GM23248 (cell line): ENCODE measurements at regions not wholly inside any gene's neighbourhood (a gene's known extent, or its start where the extent isn't known, plus 50 kb on each side); places are given as distances from the start of the nearest gene placed in this dataset.

Experiments used
- DNase-seq: peaks from one replicate; pipeline ENCODE4 v3.0.0-alpha.2; 2015
- H2AFZ ChIP-seq: fragments of 200-600 bp; sonication (generic); 2 replicates; pipeline ENCODE4 v1.6.1; 2016; ENCODE audit warnings: antibody characterized with exemption
- H3F3A ChIP-seq: fragments of 200-600 bp; sonication (generic); 2 replicates; pipeline ENCODE4 v1.6.1; 2016; ENCODE audit warnings: mild to moderate bottlenecking, antibody characterized with exemption, mixed run types; ENCODE audit not compliant: insufficient read depth
- H3K27ac ChIP-seq: fragments of 200-600 bp; sonication (generic); 2 replicates; pipeline ENCODE4 v1.5.1; 2016; ENCODE audit warnings: mild to moderate bottlenecking
- H3K27me3 ChIP-seq: fragments of 200-600 bp; sonication (generic); replicated peaks from 2 replicates; pipeline ENCODE4 v1.6.1; 2016; ENCODE audit warnings: mild to moderate bottlenecking; ENCODE audit not compliant: insufficient read depth
- H3K36me3 ChIP-seq: fragments of 200-600 bp; sonication (generic); 2 replicates; pipeline ENCODE4 v1.6.1; 2016; ENCODE audit warnings: low read depth, mild to moderate bottlenecking
- H3K4me1 ChIP-seq: fragments of 200-600 bp; sonication (generic); 2 replicates; pipeline ENCODE4 v1.6.1; 2016; ENCODE audit warnings: mild to moderate bottlenecking; ENCODE audit not compliant: insufficient read depth
- H3K4me2 ChIP-seq: fragments of 200-600 bp; sonication (generic); one replicate; pipeline ENCODE4 v1.6.1; 2016; ENCODE audit warnings: mild to moderate bottlenecking; ENCODE audit not compliant: unreplicated experiment
- H3K4me3 ChIP-seq: fragments of 200-600 bp; sonication (generic); 2 replicates; pipeline ENCODE4 v1.5.1; 2016; ENCODE audit warnings: mild to moderate bottlenecking
- H3K79me2 ChIP-seq: fragments of 200-600 bp; sonication (generic); 2 replicates; pipeline ENCODE4 v1.6.1; 2016; ENCODE audit warnings: mild to moderate bottlenecking; ENCODE audit not compliant: insufficient read depth
- H3K9ac ChIP-seq: fragments of 200-600 bp; sonication (generic); 2 replicates; pipeline ENCODE4 v1.6.1; 2016; ENCODE audit warnings: mild to moderate bottlenecking
- H3K9me2 ChIP-seq: fragments of 200-600 bp; sonication (generic); 2 replicates; pipeline ENCODE4 v1.6.1; 2016; ENCODE audit warnings: mixed run types, mild to moderate bottlenecking, moderate library complexity; ENCODE audit not compliant: insufficient read depth
- H3K9me3 ChIP-seq: fragments of 200-600 bp; sonication (generic); one replicate; pipeline ENCODE4 v1.6.1; 2017; ENCODE audit warnings: low read depth
- H4K20me1 ChIP-seq: fragments of 200-600 bp; sonication (generic); 2 replicates; pipeline ENCODE4 v1.6.0; 2016; ENCODE audit not compliant: insufficient read depth
- EZH2 ChIP-seq: fragments of 200-600 bp; sonication (generic); IDR thresholded peaks from 2 replicates; pipeline ENCODE4 v1.6.1; 2018; ENCODE audit warnings: antibody characterized with exemption, mild to moderate bottlenecking; ENCODE audit not compliant: insufficient read depth, poor library complexity, severe bottlenecking
- EZH2phosphoT487 ChIP-seq: fragments of 200-600 bp; sonication (generic); IDR thresholded peaks from 2 replicates; pipeline ENCODE4 v1.6.1; 2018; ENCODE audit warnings: antibody characterized with exemption, moderate library complexity, mild to moderate bottlenecking, low read depth; ENCODE audit not compliant: insufficient read depth
- WGBS, 2 experiments: methylation state at CpG; one replicate each; pipeline ENCODE4 v1.1.6; 2015 to 2017; ENCODE audit warnings: low lambda C conversion rate in 2 of 2, low coverage in 1 of 2; ENCODE audit errors: missing lambda C conversion rate in 2 of 2; 5-methylcytosine and 5-hydroxymethylcytosine counted together
- in situ Hi-C: fragments of 300-500 bp; cut with MboI; formaldehyde crosslinking; loops from 2 replicates; pipeline ENCODE4 v1.15.0; 2020

DNA sequence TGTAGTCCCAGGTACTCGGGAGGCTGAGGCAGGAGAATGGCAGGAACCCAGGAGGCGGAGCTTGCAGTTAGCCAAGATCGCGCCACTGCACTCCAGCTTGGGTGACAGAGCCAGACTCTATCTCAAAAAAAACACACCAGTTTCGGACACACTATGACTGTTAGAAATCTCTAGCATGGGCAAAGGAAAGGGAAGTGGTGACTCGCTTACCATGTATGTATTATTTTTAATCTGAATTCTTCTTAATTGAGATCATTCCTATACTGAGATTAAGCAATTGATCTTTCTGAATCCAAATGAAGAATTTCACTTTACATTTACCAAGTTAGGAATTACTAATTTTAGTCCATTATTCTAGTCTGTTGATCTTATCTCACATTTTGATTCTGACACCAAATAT, 459.2 kb upstream of the ALCAM start:
- Histone ChIP-seq H3K36me3 (no peaks in the 10 kb centered on the region), H3K27me3 (no peaks in the 10 kb centered on the region), H3K4me1 (peaks cover 28% of the 10 kb centered on the region), H3F3A (peaks cover 27% of the 10 kb centered on the region), H4K20me1 (no peaks in the 10 kb centered on the region), H3K9me3 (peaks cover 4% of the 10 kb centered on the region), H3K4me2 (peak overlapping the region; percentile 2), H3K4me3 (no peak overlapping the region), H3K9ac (no peak overlapping the region), H3K79me2 (no peaks in the 10 kb centered on the region), H3K9me2 (no peaks in the 10 kb centered on the region), H3K27ac (0 out of 2 replicates have a peak overlapping the region, but pooled peaks have one; percentile 11), H2AFZ (no peak overlapping the region)
- peak; percentile 85 for DNase-seq
- 69% methylated on average over 6 of the region's 6 CpGs for WGBS, 2 experiments
- in situ Hi-C loops: no loop called here
- no peak for TF ChIP-seq EZH2phosphoT487
- no peak for TF ChIP-seq EZH2

- peaks cover 28% of the 10 kb centered on the region for H3K4me1 ChIP-seq
- H3K4me2 ChIP-seq: peak overlapping the region; percentile 55
- in situ Hi-C loops: no loop called here
- H3F3A ChIP-seq: peaks cover 27% of the 10 kb centered on the region
- peak overlapping the region; percentile 70 for H2AFZ ChIP-seq
- TF ChIP-seq EZH2phosphoT487: no peak
- no peak for TF ChIP-seq EZH2
- H3K27ac ChIP-seq: peak overlapping the region; percentile 61
- no peaks in the 10 kb centered on the region for H3K36me3 ChIP-seq
- H3K27me3 ChIP-seq: no peaks in the 10 kb centered on the region
- no peaks in the 10 kb centered on the region for H4K20me1 ChIP-seq
- H3K79me2 ChIP-seq: no peaks in the 10 kb centered on the region
- peak overlapping the region; percentile 28; the same call in 1 of the 2 replicates for H3K9ac ChIP-seq
- DNase-seq: peak; percentile 17
- 48 to 54% methylated on average over 2 of the region's 2 CpGs for WGBS, 2 experiments
- H3K9me2 ChIP-seq: no peaks in the 10 kb centered on the region
- no peaks in the 10 kb centered on the region for H3K9me3 ChIP-seq
- H3K4me3 ChIP-seq: no peak overlapping the region
Measured at GRCh38 chr3:104908761-104909160, 457.9 kb upstream of the ALCAM start.

- Histone ChIP-seq H2AFZ (peak overlapping the region; percentile 70), H3K9ac (peak overlapping the region; percentile 28; the same call in 1 of the 2 replicates), H3K79me2 (no peaks in the 10 kb centered on the region), H3K4me2 (peak overlapping the region; percentile 55), H3K27ac (peak overlapping the region; percentile 61), H3K4me3 (no peak overlapping the region), H3K4me1 (peaks cover 28% of the 10 kb centered on the region), H3K9me3 (no peaks in the 10 kb centered on the region), H3F3A (peaks cover 27% of the 10 kb centered on the region), H3K36me3 (no peaks in the 10 kb centered on the region), H3K9me2 (no peaks in the 10 kb centered on the region), H3K27me3 (no peaks in the 10 kb centered on the region), H4K20me1 (no peaks in the 10 kb centered on the region)
- WGBS, 2 experiments: 7 to 13% methylated on average over 1 of the region's 1 CpG
- peak; percentile 65 for DNase-seq
- in situ Hi-C loops: no loop called here
- no peak for TF ChIP-seq EZH2
- no peak for TF ChIP-seq EZH2phosphoT487
Measured at GRCh38 chr3:104909198-104909597, 457.5 kb upstream of the ALCAM start.

DNA sequence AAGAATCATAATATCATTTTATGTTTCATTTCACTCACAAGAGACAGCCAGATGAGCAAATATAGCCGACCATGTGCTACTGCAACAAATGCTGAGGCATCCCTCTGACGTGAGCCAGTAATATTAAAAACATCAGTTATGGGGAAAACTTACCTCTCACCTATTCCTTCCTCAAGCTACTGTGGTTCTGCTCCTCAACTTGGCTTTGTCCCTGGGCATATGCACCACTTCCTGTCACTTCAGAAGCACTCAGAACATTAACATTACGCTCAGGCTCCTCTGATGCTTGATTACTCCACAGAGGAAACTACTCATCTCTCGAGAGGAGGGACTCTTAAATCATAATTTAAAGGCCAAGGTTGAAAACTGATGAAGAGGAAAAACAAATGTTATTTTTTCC, 457.0 kb upstream of the ALCAM start:
- Histone ChIP-seq H2AFZ (peak overlapping the region; percentile 70), H3K4me1 (peaks cover 28% of the 10 kb centered on the region)

More for the DNA sequence above, 457.0 kb upstream of the ALCAM start:
- in situ Hi-C loops: no loop called here
- peak overlapping the region; percentile 55 for H3K4me2 ChIP-seq
- no peaks in the 10 kb centered on the region for H3K27me3 ChIP-seq
- no peaks in the 10 kb centered on the region for H4K20me1 ChIP-seq
- TF ChIP-seq EZH2phosphoT487 (no peak), EZH2 (no peak)
- no peak overlapping the region for H3K4me3 ChIP-seq
- no peak overlapping the region for H3K9ac ChIP-seq
- H3K27ac ChIP-seq: peak overlapping the region; percentile 61
- no peaks in the 10 kb centered on the region for H3K79me2 ChIP-seq
- peak; percentile 34 for DNase-seq
- WGBS, 2 experiments: 27 to 33% methylated on average over 4 of the region's 4 CpGs
- no peaks in the 10 kb centered on the region for H3K36me3 ChIP-seq
- H3K9me3 ChIP-seq: no peaks in the 10 kb centered on the region
- H3F3A ChIP-seq: peaks cover 27% of the 10 kb centered on the region
- no peaks in the 10 kb centered on the region for H3K9me2 ChIP-seq
